Immature natural killer cell (primary cell): ENCODE measurements at regions not wholly inside any gene's neighbourhood (a gene's known extent, or its start where the extent isn't known, plus 50 kb on each side); places are given as distances from the start of the nearest gene placed in this dataset.
"Not testable (repeated sequence)": the region's sequence is repeated elsewhere in the genome, so short reads cannot be mapped to it uniquely, and the experiment has no call there.

Experiments used
- DNase-seq, 3 donors: peaks; one replicate each; pipeline ENCODE4 v3.0.0; 2022; ENCODE audit warnings: mixed read lengths in 1 of 3
- H3K27ac Mint-ChIP-seq, 6 donors: one replicate each; pipeline ENCODE4 v1.8.0; 2020; ENCODE audit warnings: mixed read lengths in 6 of 6, mild to moderate bottlenecking in 5 of 6, inconsistent platforms in 4 of 6, moderate library complexity in 3 of 6
- H3K27me3 Mint-ChIP-seq, 3 donors: one replicate each; pipeline ENCODE4 v1.8.0; 2020 to 2021; ENCODE audit warnings: low read depth in 3 of 3, mild to moderate bottlenecking in 3 of 3, mixed read lengths in 3 of 3, moderate library complexity in 3 of 3, inconsistent platforms in 1 of 3
- H3K36me3 Mint-ChIP-seq, 3 donors: one replicate each; pipeline ENCODE4 v1.8.0; 2020; ENCODE audit warnings: mixed read lengths in 3 of 3, inconsistent platforms in 2 of 3, mild to moderate bottlenecking in 2 of 3
- H3K4me1 Mint-ChIP-seq, 2 donors: one replicate each; pipeline ENCODE4 v1.8.0; 2020; ENCODE audit warnings: inconsistent platforms in 2 of 2, mild to moderate bottlenecking in 2 of 2, mixed read lengths in 2 of 2, moderate library complexity in 1 of 2
- H3K4me3 Mint-ChIP-seq, 5 donors: one replicate each; pipeline ENCODE4 v1.8.0; 2020; ENCODE audit warnings: mild to moderate bottlenecking in 5 of 5, mixed read lengths in 5 of 5, inconsistent platforms in 3 of 5, moderate library complexity in 3 of 5
- H3K9me3 Mint-ChIP-seq, 6 donors: one replicate each; pipeline ENCODE4 v1.8.0; 2020; ENCODE audit warnings: mild to moderate bottlenecking in 6 of 6, mixed read lengths in 6 of 6, inconsistent platforms in 4 of 6, moderate library complexity in 3 of 6

GRCh38 chr12:27133022-27133590 is 50.7 kb upstream of the C12orf71 start:
- no peak for DNase-seq
- H3K27me3 Mint-ChIP-seq = no peaks in the 10 kb centered on the region
- H3K4me1 Mint-ChIP-seq = no peaks in the 10 kb centered on the region
- H3K36me3 Mint-ChIP-seq = peaks cover 0 to 15% (median 8%) of the 10 kb centered on the region in 3 donors
- no peaks in the 10 kb centered on the region for H3K9me3 Mint-ChIP-seq
- no peak overlapping the region for H3K27ac Mint-ChIP-seq
- H3K4me3 Mint-ChIP-seq = no peak overlapping the region

DNA sequence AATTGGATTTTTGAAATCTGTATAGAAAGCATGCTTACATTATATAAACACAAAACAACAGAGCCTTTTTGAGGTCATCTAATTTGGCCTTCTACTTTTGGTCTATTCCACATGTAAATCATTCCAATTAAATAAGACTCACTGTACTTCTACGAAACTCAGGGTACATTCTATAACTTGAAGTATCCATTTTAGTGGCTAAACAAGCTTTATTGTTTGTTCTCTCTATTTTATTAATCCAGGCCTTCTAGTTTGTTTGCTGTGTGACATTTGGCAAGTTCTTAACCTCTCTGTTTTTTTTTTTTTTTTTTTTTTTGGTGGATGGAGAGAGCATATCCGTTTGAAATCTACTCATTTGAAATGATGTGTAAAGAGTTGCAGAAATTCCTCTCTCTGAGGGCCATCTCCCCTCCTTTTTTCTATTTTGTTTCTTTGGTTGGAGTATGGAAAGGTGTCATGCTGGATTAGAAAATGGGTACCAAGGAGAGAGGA is 58.1 kb upstream of the C12orf71 start:
- DNase-seq = no peak
- H3K36me3 Mint-ChIP-seq = peaks cover 0 to 8% (median 4%) of the 10 kb centered on the region in 3 donors
- H3K27me3 Mint-ChIP-seq = no peaks in the 10 kb centered on the region
- H3K27ac Mint-ChIP-seq = no peak overlapping the region
- H3K4me3 Mint-ChIP-seq = no peak overlapping the region
- H3K4me1 Mint-ChIP-seq = peaks cover 11 to 24% of the 10 kb centered on the region in 2 donors
- no peaks in the 10 kb centered on the region for H3K9me3 Mint-ChIP-seq

- no peaks in the 10 kb centered on the region for H3K27me3 Mint-ChIP-seq
- H3K9me3 Mint-ChIP-seq = no peaks in the 10 kb centered on the region
- peak overlapping the region in 2 of 5 donors; percentile 11 to 42 for H3K4me3 Mint-ChIP-seq
- H3K27ac Mint-ChIP-seq = peak overlapping the region in 1 of 6 donors; percentile 44
- peaks cover 11 to 24% of the 10 kb centered on the region in 2 donors for H3K4me1 Mint-ChIP-seq
- H3K36me3 Mint-ChIP-seq = peaks cover 0 to 3% (median 0%) of the 10 kb centered on the region in 3 donors
- peak; percentile 14 to 45 (median 40) for DNase-seq
Measured at GRCh38 chr12:27142101-27142721, 59.8 kb upstream of the C12orf71 start.

- Mint-ChIP-seq H3K27me3 (no peaks in the 10 kb centered on the region), H3K4me1 (peaks cover 11 to 24% of the 10 kb centered on the region in 2 donors), H3K9me3 (no peaks in the 10 kb centered on the region), H3K27ac (peak overlapping the region; percentile 43 to 90 (median 77)), H3K36me3 (peaks cover 0 to 10% (median 4%) of the 10 kb centered on the region in 3 donors), H3K4me3 (peak overlapping the region; percentile 49 to 86 (median 77))
- peak in 2 of 3 donors; percentile 2 to 3 for DNase-seq
Measured at GRCh38 chr12:27143256-27144069, 61.1 kb upstream of the C12orf71 start.

DNA sequence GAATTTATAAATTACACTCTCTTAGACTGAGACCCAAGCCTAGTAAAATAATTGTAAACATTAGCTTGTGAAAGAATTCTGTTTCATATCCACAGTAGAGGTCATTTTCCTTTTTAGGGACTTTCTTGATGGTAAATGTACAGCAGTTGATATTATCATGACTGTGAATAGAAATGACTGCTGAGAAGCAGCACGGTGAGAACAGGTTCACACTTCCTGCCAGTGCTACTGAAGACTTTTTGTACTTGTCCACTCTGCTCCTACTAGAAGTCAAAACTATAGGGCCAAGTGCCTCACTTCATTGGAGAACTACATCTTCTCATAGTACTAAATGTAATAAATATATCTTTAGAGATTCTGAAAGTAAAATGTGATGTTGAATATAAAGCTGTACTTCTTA is 63.3 kb upstream of the C12orf71 start:
- H3K36me3 Mint-ChIP-seq, DNase-seq, H3K9me3 Mint-ChIP-seq, H3K27ac Mint-ChIP-seq, H3K4me3 Mint-ChIP-seq, H3K27me3 Mint-ChIP-seq: not testable (repeated sequence)
- peaks cover 11 to 24% of the 10 kb centered on the region in 2 donors for H3K4me1 Mint-ChIP-seq

- Mint-ChIP-seq H3K4me3 (no peak overlapping the region), H3K9me3 (no peaks in the 10 kb centered on the region), H3K27me3 (no peaks in the 10 kb centered on the region), H3K4me1 (peaks cover 4 to 11% of the 10 kb centered on the region in 2 donors), H3K36me3 (peaks cover 4 to 7% (median 4%) of the 10 kb centered on the region in 3 donors), H3K27ac (no peak overlapping the region)
- no peak for DNase-seq
Measured at GRCh38 chr12:27148373-27148772, 66.0 kb upstream of the C12orf71 start.

- peaks cover under 1 to 7% of the 10 kb centered on the region in 2 donors for H3K4me1 Mint-ChIP-seq
- no peak overlapping the region for H3K4me3 Mint-ChIP-seq
- H3K27ac Mint-ChIP-seq = no peak overlapping the region
- no peaks in the 10 kb centered on the region for H3K9me3 Mint-ChIP-seq
- no peak for DNase-seq
- no peaks in the 10 kb centered on the region for H3K27me3 Mint-ChIP-seq
- peaks cover 4 to 7% (median 4%) of the 10 kb centered on the region in 3 donors for H3K36me3 Mint-ChIP-seq
Measured at GRCh38 chr12:27148791-27149190, 66.4 kb upstream of the C12orf71 start.

GRCh38 chr12:27151479-27151878 is 69.1 kb upstream of the C12orf71 start:
- H3K27me3 Mint-ChIP-seq = no peaks in the 10 kb centered on the region
- DNase-seq = no peak
- H3K27ac Mint-ChIP-seq = no peak overlapping the region
- H3K4me3 Mint-ChIP-seq = no peak overlapping the region
- no peaks in the 10 kb centered on the region for H3K4me1 Mint-ChIP-seq
- no peaks in the 10 kb centered on the region for H3K9me3 Mint-ChIP-seq
- peaks cover 4 to 7% (median 4%) of the 10 kb centered on the region in 3 donors for H3K36me3 Mint-ChIP-seq

DNA sequence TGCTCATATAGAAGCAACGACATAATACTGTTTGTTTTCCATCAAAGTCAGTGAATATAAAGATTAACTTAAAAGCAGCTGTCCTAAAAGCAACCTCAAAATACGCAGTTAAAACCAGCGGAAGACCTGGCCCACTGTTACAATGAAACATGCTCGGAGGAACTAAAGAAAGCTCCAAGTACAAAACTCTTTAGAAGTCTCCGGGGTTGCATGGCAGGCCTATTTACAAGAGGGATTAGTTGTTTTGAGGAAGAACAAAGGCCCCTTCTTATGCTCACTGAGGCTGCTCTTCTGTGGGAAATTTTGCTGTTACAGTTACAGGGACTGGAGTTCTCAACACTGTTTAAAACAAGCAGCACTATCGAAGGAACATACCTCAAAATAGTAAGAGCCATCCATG is 75.9 kb upstream of the C12orf71 start:
- H3K4me1 Mint-ChIP-seq = no peaks in the 10 kb centered on the region
- no peak overlapping the region for H3K27ac Mint-ChIP-seq
- H3K4me3 Mint-ChIP-seq = no peak overlapping the region
- H3K36me3 Mint-ChIP-seq = no peaks in the 10 kb centered on the region
- no peak for DNase-seq
- no peaks in the 10 kb centered on the region for H3K9me3 Mint-ChIP-seq
- peaks cover 0 to 3% (median 2%) of the 10 kb centered on the region in 3 donors for H3K27me3 Mint-ChIP-seq

- DNase-seq = no peak
- Mint-ChIP-seq H3K9me3 (no peaks in the 10 kb centered on the region), H3K27me3 (peaks cover 2 to 3% (median 3%) of the 10 kb centered on the region in 3 donors), H3K4me3 (no peak overlapping the region), H3K36me3 (peaks cover 0 to 6% (median 0%) of the 10 kb centered on the region in 3 donors), H3K27ac (no peak overlapping the region), H3K4me1 (no peaks in the 10 kb centered on the region)
Measured at GRCh38 chr12:27161458-27162228, 79.3 kb upstream of the C12orf71 start.

- Mint-ChIP-seq H3K4me3 (no peak overlapping the region), H3K4me1 (no peaks in the 10 kb centered on the region), H3K36me3 (peaks cover 0 to 6% (median 0%) of the 10 kb centered on the region in 3 donors), H3K27me3 (peaks cover 2 to 3% (median 3%) of the 10 kb centered on the region in 3 donors), H3K9me3 (peaks cover 0 to 2% (median 0%) of the 10 kb centered on the region in 6 donors), H3K27ac (no peak overlapping the region)
- no peak for DNase-seq
Measured at GRCh38 chr12:27162229-27162537, 79.8 kb upstream of the C12orf71 start.

- H3K4me3 Mint-ChIP-seq = no peak overlapping the region
- H3K27me3 Mint-ChIP-seq = peaks cover 2 to 3% (median 2%) of the 10 kb centered on the region in 3 donors
- H3K4me1 Mint-ChIP-seq = no peaks in the 10 kb centered on the region
- H3K27ac Mint-ChIP-seq = no peak overlapping the region
- peaks cover 0 to 2% (median 0%) of the 10 kb centered on the region in 6 donors for H3K9me3 Mint-ChIP-seq
- no peak for DNase-seq
- peaks cover 0 to 6% (median 0%) of the 10 kb centered on the region in 3 donors for H3K36me3 Mint-ChIP-seq
Measured at GRCh38 chr12:27163048-27163715, 80.8 kb upstream of the C12orf71 start.

- Mint-ChIP-seq H3K4me1 (no peaks in the 10 kb centered on the region), H3K4me3 (no peak overlapping the region), H3K27ac (no peak overlapping the region), H3K36me3 (peaks cover 0 to 6% (median 0%) of the 10 kb centered on the region in 3 donors), H3K27me3 (peaks cover 2 to 3% (median 2%) of the 10 kb centered on the region in 3 donors), H3K9me3 (peaks cover 0 to 2% (median 0%) of the 10 kb centered on the region in 6 donors)
- DNase-seq = no peak
Measured at GRCh38 chr12:27163894-27164293, 80.2 kb upstream of the STK38L start.
